ENCODE measurements at regions not wholly inside any gene's neighbourhood (a gene's known extent, or its start where the extent isn't known, plus 50 kb on each side); places are given as distances from the start of the nearest gene placed in this dataset.

- TF ChIP-seq SP1 (IDR thresholded peaks at IDR 0.05) (no peak), FOXA1 (IDR thresholded peaks at IDR 0.05) (no peak), SUZ12 (IDR thresholded peaks at IDR 0.05) (no peak), L3MBTL2 (conservative IDR thresholded peaks at IDR 0.05) (no peak), FOXM1 (IDR thresholded peaks at IDR 0.05; ENCODE audit: borderline replicate concordance) (no peak), BHLHE40 (IDR thresholded peaks at IDR 0.05; ENCODE audit: borderline replicate concordance) (no peak)
Observed at GRCh38 chr10:123604506-123604905, 61.6 kb upstream of the GPR26 start.

Data from HEK293T (cell line).